Central memory CD8-positive, alpha-beta T cell (primary cell): ENCODE measurements at regions not wholly inside any gene's neighbourhood (a gene's known extent, or its start where the extent isn't known, plus 50 kb on each side); places are given as distances from the start of the nearest gene placed in this dataset.

Experiments
- ATAC-seq: fragments of 150-1000 bp; cut with Tn5 transposase; replicated peaks from 2 replicates; pipeline ENCODE4 v1.10.0; 2022; ENCODE audit warnings: mild to moderate bottlenecking, moderate FRiP score, moderate number of reproducible peaks; ENCODE audit not compliant: poor library complexity, severe bottlenecking; ENCODE audit errors: extremely low read depth
- DNase-seq, 2 donors: peaks; one replicate each; pipeline ENCODE4 v3.0.0; 2021; ENCODE audit warnings: low spot score in 2 of 2
- H3K27ac Mint-ChIP-seq: one replicate; pipeline ENCODE4 v1.8.0; 2022; ENCODE audit warnings: low read depth, mild to moderate bottlenecking, moderate library complexity, mixed read lengths
- H3K27me3 Mint-ChIP-seq: one replicate; pipeline ENCODE4 v1.8.0; 2022; ENCODE audit warnings: mixed read lengths
- H3K36me3 Mint-ChIP-seq: one replicate; pipeline ENCODE4 v1.8.0; 2022; ENCODE audit warnings: mild to moderate bottlenecking, moderate library complexity, mixed read lengths; ENCODE audit not compliant: insufficient read depth
- H3K4me1 Mint-ChIP-seq: one replicate; pipeline ENCODE4 v1.8.0; 2022; ENCODE audit warnings: mixed read lengths
- H3K4me3 Mint-ChIP-seq: one replicate; pipeline ENCODE4 v1.8.0; 2022; ENCODE audit warnings: mild to moderate bottlenecking, moderate library complexity, mixed read lengths
- H3K9me3 Mint-ChIP-seq: one replicate; pipeline ENCODE4 v1.8.0; 2022; ENCODE audit warnings: mixed read lengths

GRCh38 chr3:152183473-152183872, 85.3 kb upstream of the MBNL1 start:
- ATAC-seq: peak; percentile 32
- DNase-seq: peak in 1 of 2 donors; percentile 25
- no peaks in the 10 kb centered on the region for H3K27me3 Mint-ChIP-seq
- H3K27ac Mint-ChIP-seq: peak overlapping the region; percentile 76
- H3K9me3 Mint-ChIP-seq: no peaks in the 10 kb centered on the region
- no peak overlapping the region for H3K4me3 Mint-ChIP-seq
- peaks cover 35% of the 10 kb centered on the region for H3K4me1 Mint-ChIP-seq
- H3K36me3 Mint-ChIP-seq: peaks cover 2% of the 10 kb centered on the region

- Mint-ChIP-seq H3K4me1 (peaks cover 38% of the 10 kb centered on the region), H3K9me3 (no peaks in the 10 kb centered on the region), H3K4me3 (no peak overlapping the region), H3K27me3 (no peaks in the 10 kb centered on the region), H3K36me3 (peaks cover 5% of the 10 kb centered on the region), H3K27ac (no peak overlapping the region)
- no peak for ATAC-seq
- DNase-seq: no peak
Observed at GRCh38 chr3:152184971-152185686, 83.6 kb upstream of the MBNL1 start.

- ATAC-seq (no peak), DNase-seq (no peak)
- Mint-ChIP-seq H3K4me1 (peaks cover 41% of the 10 kb centered on the region), H3K4me3 (no peak overlapping the region), H3K36me3 (peaks cover 5% of the 10 kb centered on the region), H3K9me3 (no peaks in the 10 kb centered on the region), H3K27ac (no peak overlapping the region), H3K27me3 (no peaks in the 10 kb centered on the region)
Observed at GRCh38 chr3:152185891-152186630, 82.7 kb upstream of the MBNL1 start.

GRCh38 chr3:152190636-152191183, 78.0 kb upstream of the MBNL1 start:
- Mint-ChIP-seq H3K27me3 (no peaks in the 10 kb centered on the region), H3K4me1 (peaks cover 47% of the 10 kb centered on the region), H3K36me3 (peaks cover 12% of the 10 kb centered on the region), H3K4me3 (no peak overlapping the region), H3K9me3 (no peaks in the 10 kb centered on the region), H3K27ac (no peak overlapping the region)
- ATAC-seq (no peak), DNase-seq (no peak)

- Mint-ChIP-seq H3K4me1 (peaks cover 59% of the 10 kb centered on the region), H3K9me3 (no peaks in the 10 kb centered on the region)
- ATAC-seq: peak; percentile 40
Observed at GRCh38 chr3:152192050-152192449, 76.7 kb upstream of the MBNL1 start.

GRCh38 chr3:152192936-152193672, 75.6 kb upstream of the MBNL1 start:
- H3K9me3 Mint-ChIP-seq: no peaks in the 10 kb centered on the region
- H3K36me3 Mint-ChIP-seq: peaks cover 15% of the 10 kb centered on the region
- ATAC-seq (no peak), DNase-seq (no peak)
- peak overlapping the region; percentile 99 for H3K27ac Mint-ChIP-seq
- peaks cover 67% of the 10 kb centered on the region for H3K4me1 Mint-ChIP-seq
- peak overlapping the region; percentile 86 for H3K4me3 Mint-ChIP-seq
- no peaks in the 10 kb centered on the region for H3K27me3 Mint-ChIP-seq

More at GRCh38 chr3:152192050-152192449, 76.7 kb upstream of the MBNL1 start:
- no peak for DNase-seq
- Mint-ChIP-seq H3K27ac (peak overlapping the region; percentile 99), H3K4me3 (peak overlapping the region; percentile 86), H3K36me3 (peaks cover 15% of the 10 kb centered on the region), H3K27me3 (no peaks in the 10 kb centered on the region)

- peaks cover 15% of the 10 kb centered on the region for H3K36me3 Mint-ChIP-seq
- H3K4me3 Mint-ChIP-seq: peak overlapping the region; percentile 86
- H3K27ac Mint-ChIP-seq: peak overlapping the region; percentile 99
- no peaks in the 10 kb centered on the region for H3K9me3 Mint-ChIP-seq
- peak in 1 of 2 donors; percentile 33 for DNase-seq
- H3K27me3 Mint-ChIP-seq: no peaks in the 10 kb centered on the region
- peak; percentile 87 for ATAC-seq
- H3K4me1 Mint-ChIP-seq: peaks cover 67% of the 10 kb centered on the region
Observed at GRCh38 chr3:152193673-152194267, 75.0 kb upstream of the MBNL1 start.

- peak overlapping the region; percentile 99 for H3K27ac Mint-ChIP-seq
- peaks cover 70% of the 10 kb centered on the region for H3K4me1 Mint-ChIP-seq
- ATAC-seq (no peak), DNase-seq (no peak)
- H3K27me3 Mint-ChIP-seq: no peaks in the 10 kb centered on the region
- peak overlapping the region; percentile 86 for H3K4me3 Mint-ChIP-seq
- H3K9me3 Mint-ChIP-seq: no peaks in the 10 kb centered on the region
- peaks cover 14% of the 10 kb centered on the region for H3K36me3 Mint-ChIP-seq
Observed at GRCh38 chr3:152195206-152195605, 73.5 kb upstream of the MBNL1 start.

GRCh38 chr3:152196782-152197181, 71.9 kb upstream of the MBNL1 start:
- Mint-ChIP-seq H3K36me3 (peaks cover 14% of the 10 kb centered on the region), H3K27me3 (no peaks in the 10 kb centered on the region), H3K4me3 (peak overlapping the region; percentile 68), H3K27ac (peak overlapping the region; percentile 99), H3K4me1 (peaks cover 77% of the 10 kb centered on the region), H3K9me3 (no peaks in the 10 kb centered on the region)
- ATAC-seq (no peak), DNase-seq (no peak)

GRCh38 chr3:152197451-152197850, 71.3 kb upstream of the MBNL1 start:
- no peak for ATAC-seq
- Mint-ChIP-seq H3K36me3 (peaks cover 13% of the 10 kb centered on the region), H3K27ac (peak overlapping the region; percentile 99), H3K9me3 (no peaks in the 10 kb centered on the region), H3K27me3 (no peaks in the 10 kb centered on the region), H3K4me1 (peaks cover 73% of the 10 kb centered on the region), H3K4me3 (peak overlapping the region; percentile 68)
- no peak for DNase-seq

GRCh38 chr3:152197937-152198336, 70.8 kb upstream of the MBNL1 start:
- H3K36me3 Mint-ChIP-seq: peaks cover 13% of the 10 kb centered on the region
- H3K4me3 Mint-ChIP-seq: peak overlapping the region; percentile 68
- ATAC-seq: no peak
- H3K4me1 Mint-ChIP-seq: peaks cover 76% of the 10 kb centered on the region
- no peaks in the 10 kb centered on the region for H3K9me3 Mint-ChIP-seq
- H3K27ac Mint-ChIP-seq: peak overlapping the region; percentile 99
- DNase-seq: no peak
- H3K27me3 Mint-ChIP-seq: no peaks in the 10 kb centered on the region

- peak overlapping the region; percentile 99 for H3K27ac Mint-ChIP-seq
- H3K27me3 Mint-ChIP-seq: no peaks in the 10 kb centered on the region
- ATAC-seq (no peak), DNase-seq (no peak)
- H3K9me3 Mint-ChIP-seq: no peaks in the 10 kb centered on the region
- H3K36me3 Mint-ChIP-seq: peaks cover 13% of the 10 kb centered on the region
- H3K4me3 Mint-ChIP-seq: peak overlapping the region; percentile 68
- H3K4me1 Mint-ChIP-seq: peaks cover 81% of the 10 kb centered on the region
Observed at GRCh38 chr3:152198665-152199064, 70.1 kb upstream of the MBNL1 start.
